GM19351 (cell line): ENCODE measurements at regions not wholly inside any gene's neighbourhood (a gene's known extent, or its start where the extent isn't known, plus 50 kb on each side); places are given as distances from the start of the nearest gene placed in this dataset.
A peak's percentile ranks its signal among the peaks of the same experiment; 100 is the strongest.
"Not testable (repeated sequence)": the region's sequence is repeated elsewhere in the genome, so short reads cannot be mapped to it uniquely, and the experiment has no call there.

Source experiments
- ATAC-seq: cut with Tn5 transposase; IDR thresholded peaks from one replicate; pipeline ENCODE4 v1.9.1; 2021; ENCODE audit warnings: mild to moderate bottlenecking, moderate library complexity; ENCODE audit not compliant: unreplicated experiment

DNA sequence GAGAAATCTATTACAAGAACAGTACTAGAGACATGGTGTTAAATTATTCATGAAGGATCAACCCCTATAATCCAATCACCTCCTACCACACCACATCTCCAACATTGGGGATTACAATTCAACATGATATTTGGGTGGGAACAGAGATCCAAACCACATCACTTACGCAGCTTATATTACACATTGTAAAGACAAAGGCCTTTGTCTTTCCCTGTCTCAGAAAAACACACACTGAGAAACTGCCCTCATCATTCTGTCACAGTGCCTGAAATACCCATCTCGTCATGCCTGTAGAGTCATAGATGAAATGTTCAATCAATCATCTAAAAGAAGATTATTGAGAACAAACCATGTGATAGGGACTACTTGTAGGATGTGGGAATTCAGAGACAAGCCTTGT lies 558.8 kb upstream of the GRIA3 start:
- no peak for ATAC-seq

DNA sequence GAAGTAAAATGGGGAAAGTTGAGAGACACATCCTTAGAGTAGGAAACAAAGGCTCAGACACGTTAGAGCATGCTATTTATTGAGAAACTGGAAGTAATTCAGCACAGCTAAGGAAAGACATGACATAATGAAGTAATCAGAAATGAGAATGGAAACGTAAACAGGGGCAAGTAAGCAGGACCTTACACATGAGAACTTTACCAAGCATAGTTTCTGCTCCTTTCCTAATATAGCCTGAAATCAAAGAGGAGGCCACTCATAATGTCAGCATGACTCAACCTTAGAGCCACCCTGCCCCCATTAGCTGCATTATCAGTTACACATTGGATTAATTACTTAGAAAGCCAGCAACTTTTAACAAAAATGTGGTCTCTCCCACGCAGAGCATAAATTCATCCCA lies 558.3 kb upstream of the GRIA3 start:
- ATAC-seq, result peak; percentile 49

DNA sequence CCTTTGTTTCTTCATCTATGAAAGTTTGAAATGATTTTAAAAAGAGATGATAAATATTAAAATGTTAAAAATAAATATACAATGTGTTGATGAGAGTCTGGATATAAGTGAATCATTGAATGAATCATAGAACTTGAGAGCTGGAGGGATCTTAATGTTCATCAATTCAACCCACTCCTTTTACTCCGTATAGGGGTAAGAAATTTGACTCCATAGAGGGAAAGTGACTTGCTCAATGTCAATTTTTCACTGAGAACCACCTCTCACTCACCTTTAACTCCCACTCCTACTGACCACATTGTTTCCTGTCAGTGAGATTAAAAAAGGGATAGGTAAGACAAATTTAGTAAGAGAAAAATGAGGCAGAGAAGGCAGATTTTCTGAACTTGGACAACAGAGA lies 557.2 kb upstream of the GRIA3 start:
- ATAC-seq, result no peak

DNA sequence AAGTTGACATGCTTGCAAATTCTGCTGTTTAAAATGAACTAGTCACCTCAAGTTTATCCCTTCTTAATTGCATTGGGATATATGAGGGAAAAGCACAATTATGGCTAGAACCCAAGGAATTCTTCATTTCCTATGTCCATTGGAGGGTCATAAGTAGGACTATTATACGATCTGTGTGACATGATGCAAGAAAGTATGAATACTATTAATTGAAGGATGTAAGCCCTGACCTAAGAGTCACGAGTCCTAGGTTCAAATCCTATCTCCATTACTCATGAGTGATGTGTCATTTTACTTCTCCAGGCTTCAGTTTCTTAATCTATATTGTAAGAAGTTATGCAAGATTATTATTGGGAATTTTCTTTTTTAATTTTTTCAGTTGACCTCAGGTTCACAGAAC lies 542.9 kb upstream of the GRIA3 start:
- ATAC-seq, result no peak

DNA sequence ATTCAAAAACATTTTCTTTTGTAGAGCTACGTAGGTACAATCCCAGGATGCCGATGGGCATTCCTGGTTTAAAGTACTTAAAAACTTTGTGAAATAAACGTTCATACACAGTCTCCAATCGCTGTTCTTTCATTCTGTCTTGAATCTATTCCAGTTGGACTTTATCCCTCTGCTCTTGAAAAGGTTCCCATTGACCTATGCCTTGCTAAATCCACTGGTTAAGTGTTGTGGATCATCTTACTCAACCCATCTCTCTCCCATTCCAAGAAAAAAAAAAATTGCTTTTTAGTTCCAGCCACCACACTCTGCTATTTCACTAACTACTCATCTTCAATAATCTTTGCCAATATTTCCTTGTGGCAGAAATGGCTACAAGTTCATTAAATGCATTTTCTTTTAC lies 542.3 kb upstream of the GRIA3 start:
- no peak for ATAC-seq

DNA sequence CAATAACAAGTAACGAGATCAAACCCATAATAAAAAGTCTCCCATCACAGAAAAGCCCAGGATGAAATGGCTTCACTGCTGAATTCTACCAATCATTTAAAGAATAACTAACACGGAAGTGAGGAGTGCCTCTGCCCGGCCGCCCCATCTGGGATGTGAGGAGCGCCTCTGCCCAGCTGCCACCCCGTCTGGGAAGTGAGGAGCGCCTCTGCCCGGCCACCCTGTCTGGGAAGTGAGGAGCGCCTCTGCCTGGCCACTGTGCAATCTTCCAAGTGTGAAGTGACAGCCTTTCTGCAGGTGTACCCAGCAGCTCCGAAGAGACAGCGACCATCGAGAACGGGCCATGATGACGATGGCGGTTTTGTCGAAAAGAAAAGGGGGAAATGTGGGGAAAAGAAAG lies 528.8 kb upstream of the GRIA3 start:
- not testable (repeated sequence) for ATAC-seq

DNA sequence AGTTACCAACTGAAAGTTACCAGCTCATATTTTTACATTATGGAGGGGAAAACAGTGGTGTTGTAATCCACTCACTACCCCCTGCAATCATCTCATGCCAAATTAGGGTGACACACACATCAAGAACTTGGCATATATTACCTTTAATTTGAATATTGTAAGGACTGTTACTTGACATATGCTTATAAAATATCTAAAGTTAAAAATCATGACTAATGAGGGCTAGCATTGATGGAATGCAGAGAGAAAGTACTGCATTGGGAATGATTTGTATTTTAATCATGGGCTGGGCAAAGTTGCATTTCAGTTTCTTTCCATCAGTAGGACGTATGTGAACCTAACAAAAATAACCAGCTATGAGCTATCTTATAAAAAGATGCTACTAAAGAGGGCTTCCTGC lies 517.5 kb upstream of the GRIA3 start:
- ATAC-seq, result no peak

DNA sequence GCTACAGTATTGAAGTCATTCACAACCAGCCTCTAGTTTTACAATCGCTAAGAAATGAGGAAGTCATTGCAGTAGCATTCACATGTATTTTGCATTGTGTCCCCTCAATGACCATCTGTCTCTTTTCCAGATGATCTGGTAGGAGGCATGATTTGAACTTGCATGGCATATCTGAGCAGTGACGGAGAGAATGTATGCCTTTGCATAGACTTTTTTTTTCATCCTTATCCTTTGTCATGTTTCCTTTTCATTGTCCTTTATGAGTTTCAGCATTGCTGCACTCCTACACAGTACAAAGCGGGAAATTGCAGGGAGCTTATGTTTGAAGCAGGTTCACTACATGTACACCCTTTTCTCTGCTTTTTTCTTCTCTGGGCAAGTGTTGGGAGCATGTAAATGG lies 516.4 kb upstream of the GRIA3 start:
- ATAC-seq, result no peak

DNA sequence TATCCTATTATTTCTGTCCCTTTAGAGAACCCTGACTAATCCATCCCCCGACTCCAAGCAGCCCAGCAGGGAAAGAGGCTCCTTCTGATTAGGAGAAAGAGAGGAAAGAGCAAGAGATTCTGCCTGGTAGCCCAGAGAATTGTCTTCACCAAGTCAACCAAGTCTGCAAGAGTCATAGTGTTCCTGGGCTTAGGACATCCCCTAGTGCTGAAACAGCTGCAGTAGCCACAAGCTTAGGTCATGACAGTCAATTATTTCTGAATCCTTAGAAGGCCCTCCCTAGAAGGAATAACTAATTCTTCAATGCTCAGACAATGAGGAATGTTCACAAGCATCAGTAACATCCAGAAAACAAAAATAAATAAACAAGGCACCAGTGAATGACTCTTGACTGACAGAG lies 480.3 kb upstream of the GRIA3 start:
- ATAC-seq, result no peak

DNA sequence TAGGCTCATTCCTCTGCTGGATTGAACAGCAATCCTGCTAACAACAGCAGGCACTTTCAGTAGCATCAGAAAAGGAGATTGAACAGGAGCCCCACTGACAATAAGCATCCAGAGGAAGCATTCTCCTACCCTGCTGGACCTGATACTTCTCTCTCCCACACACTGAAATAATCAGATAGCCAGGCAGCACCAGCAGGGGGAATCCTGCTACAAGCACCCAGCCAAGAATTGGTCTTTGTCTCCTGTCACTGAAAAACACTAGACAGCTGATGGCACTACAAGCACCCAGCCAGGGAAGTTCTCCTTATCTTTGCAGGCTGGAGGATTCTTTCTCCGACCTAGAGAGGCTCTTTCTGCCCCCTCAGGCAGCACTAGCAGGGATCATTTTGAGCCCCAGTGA lies 444.3 kb upstream of the GRIA3 start:
- ATAC-seq, result no peak

DNA sequence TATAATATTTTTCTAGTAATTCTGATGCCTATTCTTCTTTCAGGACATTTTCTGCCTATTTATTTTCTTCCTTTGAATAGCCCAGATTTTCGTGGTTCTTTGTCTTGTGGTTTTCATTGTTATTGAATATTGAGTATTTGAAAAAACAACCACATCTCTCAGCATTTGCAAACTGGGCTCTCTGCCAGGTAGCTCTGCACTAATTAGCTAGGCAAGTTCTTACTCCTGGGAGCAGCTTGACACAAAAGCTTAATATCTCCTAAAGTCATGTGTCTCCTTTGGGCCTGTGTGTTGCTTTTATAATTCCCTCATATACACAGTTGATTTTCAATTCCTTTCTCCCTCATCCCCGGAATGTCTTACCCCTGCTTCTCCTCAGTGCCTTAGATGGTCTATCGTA lies 413.5 kb upstream of the GRIA3 start:
- ATAC-seq, result no peak

DNA sequence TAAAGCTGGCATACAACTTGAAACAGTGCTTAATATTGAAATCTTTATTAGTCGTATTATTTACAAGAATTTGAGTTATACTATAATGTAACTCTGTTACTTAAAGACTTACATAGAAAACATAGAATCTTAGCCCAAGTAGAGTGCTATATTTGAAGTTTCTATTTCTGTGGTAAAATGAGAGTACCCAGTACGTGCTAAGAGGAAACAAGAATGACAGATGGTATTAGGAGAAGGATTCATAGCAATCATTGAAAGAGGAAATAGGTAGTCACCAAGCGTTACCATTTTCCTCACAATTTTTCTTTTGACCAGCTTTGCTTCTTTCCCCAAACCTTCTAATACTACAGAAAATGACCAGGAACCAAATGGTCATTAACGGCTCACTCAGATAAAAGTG lies 412.1 kb upstream of the GRIA3 start:
- ATAC-seq, result no peak

DNA sequence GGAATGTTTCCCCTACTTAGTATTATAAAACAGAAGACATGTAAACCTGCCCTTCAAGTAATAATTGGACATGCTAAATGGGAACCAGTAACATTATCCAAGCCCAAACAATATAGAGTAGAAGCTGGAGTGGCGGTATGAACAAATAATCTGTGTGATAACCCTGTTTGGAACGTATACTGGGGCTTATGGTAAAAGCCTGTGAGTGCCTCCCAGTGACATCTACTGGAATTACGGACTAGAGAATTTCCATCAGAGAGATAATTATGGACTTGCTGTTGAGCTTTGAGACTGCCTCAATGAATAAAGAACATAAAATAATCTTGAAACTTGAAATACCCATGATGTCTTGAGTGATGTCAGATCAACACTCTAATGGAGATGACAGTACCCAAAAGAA lies 406.3 kb upstream of the GRIA3 start:
- ATAC-seq, result no peak

DNA sequence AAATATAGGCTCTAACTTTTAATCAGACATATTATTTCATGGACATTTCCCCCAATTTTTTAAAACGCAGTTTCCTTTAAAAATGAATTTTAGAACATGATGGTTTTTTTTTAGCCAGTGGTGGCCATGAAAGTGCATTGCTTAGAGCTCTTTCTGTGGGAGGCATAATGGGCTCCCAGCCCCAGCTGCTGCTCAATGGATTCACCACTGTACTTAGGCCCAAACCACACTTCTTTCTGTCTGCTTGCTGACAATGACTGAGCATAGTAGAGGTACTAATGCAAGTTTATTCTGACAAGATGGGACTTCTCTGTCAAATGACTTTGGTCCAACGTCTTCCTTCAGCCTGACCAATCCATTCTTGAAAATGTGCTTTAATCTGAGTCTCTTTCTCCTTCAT lies 400.2 kb upstream of the GRIA3 start:
- no peak for ATAC-seq

DNA sequence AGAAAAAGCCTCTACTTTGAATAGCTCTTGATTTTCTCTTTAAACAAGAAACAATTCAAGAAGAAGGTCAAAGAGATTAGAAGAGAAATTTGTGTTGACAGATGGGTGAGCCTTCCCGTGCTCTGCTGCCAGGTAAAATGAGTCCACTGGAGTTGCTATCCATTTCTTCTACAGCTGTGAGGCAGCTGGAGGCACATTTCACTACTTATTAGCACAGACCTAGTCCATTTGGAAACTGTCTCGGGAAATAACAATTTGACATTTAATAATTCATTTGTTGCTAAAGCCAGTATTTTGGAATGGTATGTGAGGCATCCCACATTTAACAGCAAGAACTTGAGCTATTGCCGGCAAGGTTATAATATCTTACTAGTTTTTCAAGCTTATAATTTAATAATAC lies 396.8 kb upstream of the GRIA3 start:
- ATAC-seq, result no peak

DNA sequence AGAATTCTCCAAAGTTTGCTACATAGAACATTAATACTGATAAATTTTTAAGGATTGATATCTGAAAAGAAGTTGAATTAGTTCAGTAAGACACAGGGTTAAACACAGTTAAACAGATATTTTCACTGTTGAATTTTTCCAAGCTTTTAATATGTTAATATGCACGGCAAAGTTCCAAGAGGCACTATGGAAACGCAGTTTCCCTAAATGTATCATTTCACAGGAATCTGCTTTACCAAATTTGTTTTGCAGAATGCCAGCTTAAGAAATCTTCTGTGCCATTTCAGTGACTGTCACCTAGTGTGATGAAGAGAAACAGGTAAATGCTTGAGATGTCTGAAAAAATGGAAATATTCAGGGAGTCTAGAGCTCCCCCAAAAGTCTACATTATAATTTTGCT lies 395.9 kb upstream of the GRIA3 start:
- no peak for ATAC-seq

DNA sequence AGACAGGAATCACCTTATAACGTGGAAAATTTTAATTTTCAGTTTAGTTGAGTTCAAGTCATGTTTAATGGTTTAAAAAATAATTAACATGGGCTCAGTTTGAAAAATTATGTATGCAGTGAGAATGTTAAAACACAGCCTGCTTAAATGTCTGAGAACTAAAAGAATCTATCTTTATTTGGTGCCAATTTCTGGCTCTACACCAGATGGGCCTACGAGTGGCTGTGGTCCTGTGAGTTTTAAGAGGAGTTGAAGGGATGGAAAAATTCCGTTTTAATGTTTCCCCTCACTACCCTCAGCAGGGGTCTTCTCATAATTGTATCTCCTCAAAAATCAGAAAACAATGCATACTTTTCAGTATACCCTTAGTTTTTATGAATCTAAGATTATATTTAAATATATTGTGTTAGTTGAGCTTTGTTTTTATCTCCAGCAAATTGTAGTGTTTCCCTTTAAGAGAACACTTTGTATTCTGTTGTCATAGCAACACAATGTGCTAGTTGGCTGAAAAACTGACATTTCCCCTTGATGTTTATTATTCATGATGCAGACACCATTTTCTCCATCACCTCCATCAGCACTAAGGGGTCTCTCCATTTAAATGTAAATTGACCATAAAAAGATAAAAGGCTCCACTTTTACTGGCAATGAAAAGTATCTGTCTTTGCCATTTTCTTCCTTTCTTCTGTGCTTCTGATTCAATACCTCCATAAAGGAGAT lies 393.5 kb upstream of the GRIA3 start:
- no peak for ATAC-seq

DNA sequence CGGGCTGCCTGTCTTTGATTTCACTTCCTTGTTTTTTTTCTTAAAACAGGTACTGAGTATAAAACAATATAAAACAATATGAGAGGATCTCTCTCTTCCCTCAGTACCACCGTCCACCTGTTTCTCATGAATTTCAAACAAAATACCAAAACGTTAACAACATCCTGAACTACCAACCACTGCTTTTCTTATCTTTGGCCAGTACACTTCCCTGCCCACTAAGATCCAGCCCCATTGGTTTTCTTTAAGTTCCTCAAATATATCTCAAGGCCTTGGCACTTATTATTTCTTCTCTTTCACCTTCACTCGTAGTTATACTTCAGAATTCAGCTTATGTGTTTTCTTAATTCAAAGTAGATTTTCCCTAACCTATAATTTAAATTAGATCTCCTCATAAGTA lies 370.2 kb upstream of the GRIA3 start:
- no peak for ATAC-seq

DNA sequence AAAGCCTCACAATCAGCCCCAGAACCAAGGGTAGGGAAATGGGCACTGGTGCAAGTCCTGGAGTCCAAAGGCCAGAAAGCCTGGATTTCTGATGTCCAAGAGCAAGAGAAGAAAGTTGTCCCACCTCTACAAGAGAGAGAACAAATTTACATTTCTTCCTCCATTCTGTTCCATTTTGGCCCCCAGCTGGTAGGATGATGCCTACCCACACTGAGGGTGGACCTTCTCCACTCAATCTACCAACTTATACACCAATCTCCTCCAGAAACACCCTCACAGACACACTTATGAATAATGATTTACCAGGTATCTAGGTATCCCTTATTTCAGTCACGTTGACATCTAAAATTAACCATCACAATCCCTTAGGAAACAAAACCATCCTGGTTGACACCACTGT lies 367.8 kb upstream of the GRIA3 start:
- no peak for ATAC-seq

DNA sequence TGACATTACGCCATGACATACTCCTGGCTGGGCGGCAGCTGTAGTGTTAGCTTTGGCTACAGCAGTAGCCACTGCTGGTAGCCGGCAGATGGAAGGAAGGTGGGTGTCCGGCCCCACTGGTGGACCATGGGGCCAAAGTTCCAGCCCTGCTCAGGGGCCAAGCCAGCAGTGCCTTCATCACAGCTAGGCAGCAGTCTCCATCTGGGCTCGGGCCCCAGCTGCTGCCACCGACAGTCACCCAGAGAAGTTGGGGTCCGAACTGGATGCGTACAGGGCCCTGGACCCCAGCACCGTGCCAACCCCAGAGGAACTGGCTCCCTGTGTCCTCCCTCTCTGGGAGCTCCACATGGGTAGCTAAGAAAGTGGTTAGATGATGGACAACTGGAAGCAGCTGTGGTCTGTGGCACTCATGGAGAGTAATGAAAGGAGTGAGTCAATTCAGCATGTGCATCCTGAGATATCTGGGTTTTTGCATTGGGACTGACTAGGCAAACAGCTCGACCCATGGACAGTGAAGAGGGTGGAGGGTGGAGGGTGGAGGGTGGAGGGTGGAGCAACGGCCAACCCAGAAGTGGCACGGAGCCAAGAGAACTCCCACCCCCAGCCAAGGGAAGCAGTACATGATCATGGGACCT lies 366.6 kb upstream of the GRIA3 start:
- no peak for ATAC-seq

DNA sequence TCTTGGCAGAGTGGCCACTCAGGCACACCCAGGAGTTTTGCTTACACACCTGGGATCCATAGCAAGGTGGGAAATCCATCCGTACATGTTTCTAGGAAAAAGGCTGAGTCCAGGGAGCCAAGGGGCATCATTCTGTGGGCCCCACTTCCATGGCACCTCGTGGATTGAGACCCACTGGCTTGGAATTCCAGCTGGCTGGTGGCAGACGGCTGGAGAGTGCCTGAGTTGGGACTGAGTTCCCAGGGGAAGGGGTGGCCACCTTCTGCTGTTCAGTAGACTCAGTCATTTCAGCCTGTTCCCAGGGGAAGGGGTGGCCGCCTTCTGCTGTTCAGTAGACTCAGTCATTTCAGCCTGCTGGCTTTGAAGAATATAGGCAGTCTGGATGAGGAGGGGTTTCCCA lies 366.0 kb upstream of the GRIA3 start:
- no peak for ATAC-seq

DNA sequence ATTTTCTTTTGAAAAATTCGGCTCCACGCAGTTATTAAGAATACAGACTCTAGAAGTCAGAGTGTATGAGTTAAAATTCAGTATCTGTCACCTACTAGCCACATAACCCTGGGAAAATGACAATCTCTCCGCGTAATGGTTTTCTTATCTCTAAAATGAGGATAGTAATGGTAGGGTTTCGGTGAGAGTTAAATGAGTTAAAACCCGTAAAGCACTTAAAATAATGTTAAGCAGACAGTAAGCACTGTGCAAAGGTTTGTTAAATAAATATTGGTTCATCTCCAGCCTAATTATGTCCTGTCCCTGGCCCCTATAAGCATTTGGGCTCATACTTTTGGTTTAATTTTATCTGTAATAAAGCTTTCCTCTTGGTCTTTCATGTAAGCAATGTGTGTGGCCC lies 350.8 kb upstream of the GRIA3 start:
- ATAC-seq, result no peak

DNA sequence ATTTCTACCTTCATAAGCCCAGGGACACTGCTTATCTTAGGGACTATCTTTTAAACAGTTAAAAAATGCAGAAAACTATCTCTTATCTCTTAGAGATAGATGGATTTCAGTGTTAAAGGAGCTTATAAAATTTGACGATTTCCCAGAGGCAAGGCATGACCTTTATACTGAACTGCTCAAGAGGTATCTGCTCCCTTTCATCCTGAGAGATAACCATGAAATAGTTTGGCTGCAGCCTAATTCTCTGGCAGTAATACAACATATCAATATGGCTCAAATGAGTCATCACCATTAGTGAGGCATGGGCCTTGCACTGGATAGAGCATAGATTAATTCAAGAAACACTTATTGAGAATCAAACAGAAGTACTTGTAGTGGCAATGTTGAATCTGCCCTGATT lies 348.2 kb upstream of the GRIA3 start:
- ATAC-seq, result no peak
